Endodermal cell (in vitro differentiated cells): ENCODE measurements at regions not wholly inside any gene's neighbourhood (a gene's known extent, or its start where the extent isn't known, plus 50 kb on each side); places are given as distances from the start of the nearest gene placed in this dataset.
"Not testable (repeated sequence)": the region's sequence is repeated elsewhere in the genome, so short reads cannot be mapped to it uniquely, and the experiment has no call there.

ENCODE experiments used
- DNase-seq: peaks from one replicate; pipeline ENCODE4 v3.0.0-alpha.2; 2017
- H3K27ac ChIP-seq: 2 replicates; pipeline ENCODE4 v1.5.1; 2013; ENCODE audit warnings: mild to moderate bottlenecking, low read depth, low read length, moderate library complexity
- H3K27me3 ChIP-seq: 2 replicates; pipeline ENCODE4 v1.6.1; 2013; ENCODE audit warnings: mild to moderate bottlenecking, low read length, moderate library complexity; ENCODE audit not compliant: insufficient read depth, control insufficient read depth, poor library complexity, severe bottlenecking
- H3K36me3 ChIP-seq: 2 replicates; pipeline ENCODE4 v1.7.0; 2013; ENCODE audit warnings: mild to moderate bottlenecking, low read length, moderate library complexity; ENCODE audit not compliant: control insufficient read depth, insufficient read depth
- H3K4me1 ChIP-seq: one replicate; pipeline ENCODE4 v1.7.0; 2013; ENCODE audit warnings: low read length; ENCODE audit not compliant: control insufficient read depth, insufficient read depth
- H3K4me3 ChIP-seq: 2 replicates; pipeline ENCODE4 v1.5.1; 2013; ENCODE audit warnings: mild to moderate bottlenecking, low read length, moderate library complexity
- H3K9ac ChIP-seq: 2 replicates; pipeline ENCODE4 v1.6.1; 2013; ENCODE audit warnings: mild to moderate bottlenecking, low read length, moderate library complexity; ENCODE audit not compliant: poor library complexity, severe bottlenecking; ENCODE audit errors: extremely low read depth
- H3K9me3 ChIP-seq: 2 replicates; pipeline ENCODE4 v1.6.1; 2013; ENCODE audit warnings: mild to moderate bottlenecking, low read length, moderate library complexity; ENCODE audit not compliant: control insufficient read depth
- H3K27ac Mint-ChIP-seq: 2 replicates; pipeline ENCODE4 v1.8.0; 2020; ENCODE audit warnings: mixed read lengths
- H3K27me3 Mint-ChIP-seq: 2 replicates; pipeline ENCODE4 v1.8.0; 2021; ENCODE audit warnings: mild to moderate bottlenecking, mixed read lengths; ENCODE audit not compliant: insufficient read depth
- H3K36me3 Mint-ChIP-seq: 2 replicates; pipeline ENCODE4 v1.8.0; 2020; ENCODE audit warnings: low read depth, mixed read lengths
- H3K4me1 Mint-ChIP-seq: 2 replicates; pipeline ENCODE4 v1.8.0; 2020; ENCODE audit warnings: mixed read lengths
- H3K4me3 Mint-ChIP-seq: 2 replicates; pipeline ENCODE4 v1.8.0; 2020; ENCODE audit warnings: mild to moderate bottlenecking, moderate library complexity, mixed read lengths
- H3K9me3 Mint-ChIP-seq: 2 replicates; pipeline ENCODE4 v1.8.0; 2020; ENCODE audit warnings: mild to moderate bottlenecking, mixed read lengths
- WGBS, 2 experiments: methylation state at CpG; one replicate each; pipeline versions ENCODE4 v1.1.5 to v1.1.7; 2013; ENCODE audit warnings: missing lambda C conversion rate in 2 of 2, mixed read lengths in 1 of 2; ENCODE audit not compliant: insufficient coverage in 1 of 2, insufficient read length in 1 of 2; 5-methylcytosine and 5-hydroxymethylcytosine counted together
- TF ChIP-seq, protein P1 (sequence below): fragments of 200-600 bp; sonication (generic); conservative IDR thresholded peaks from 2 replicates; pipeline ENCODE4 v1.5.0; 2021; ENCODE audit warnings: antibody characterized with exemption, mild to moderate bottlenecking

DNA sequence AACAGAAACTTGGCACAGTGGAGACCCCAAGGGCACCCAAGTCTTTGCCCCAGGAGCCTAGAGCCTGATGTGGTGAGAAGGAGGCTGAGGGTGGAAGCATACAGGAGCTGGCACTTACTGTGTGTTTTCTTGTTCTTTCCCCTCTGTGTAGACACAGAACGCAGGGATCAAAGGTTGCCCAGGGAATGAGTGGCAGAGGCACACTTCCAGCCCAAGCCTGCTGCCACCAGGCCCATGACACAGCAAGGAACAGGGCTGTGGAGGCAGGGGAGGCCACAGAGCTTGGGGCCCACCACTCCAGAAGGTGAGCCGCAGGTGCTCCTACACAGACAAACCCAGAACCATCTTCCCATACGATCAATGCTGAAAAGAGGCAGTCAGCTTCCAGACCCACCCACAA is 73.9 kb upstream of the S1PR3 start:
- WGBS, 2 experiments: 83 to 95% methylated on average over 2 to 3 of the region's 3 CpGs
- H3K4me1 ChIP-seq: no peaks in the 10 kb centered on the region
- no peaks in the 10 kb centered on the region for H3K36me3 ChIP-seq
- H3K9ac ChIP-seq: no peak overlapping the region
- TF ChIP-seq, protein P1, sequence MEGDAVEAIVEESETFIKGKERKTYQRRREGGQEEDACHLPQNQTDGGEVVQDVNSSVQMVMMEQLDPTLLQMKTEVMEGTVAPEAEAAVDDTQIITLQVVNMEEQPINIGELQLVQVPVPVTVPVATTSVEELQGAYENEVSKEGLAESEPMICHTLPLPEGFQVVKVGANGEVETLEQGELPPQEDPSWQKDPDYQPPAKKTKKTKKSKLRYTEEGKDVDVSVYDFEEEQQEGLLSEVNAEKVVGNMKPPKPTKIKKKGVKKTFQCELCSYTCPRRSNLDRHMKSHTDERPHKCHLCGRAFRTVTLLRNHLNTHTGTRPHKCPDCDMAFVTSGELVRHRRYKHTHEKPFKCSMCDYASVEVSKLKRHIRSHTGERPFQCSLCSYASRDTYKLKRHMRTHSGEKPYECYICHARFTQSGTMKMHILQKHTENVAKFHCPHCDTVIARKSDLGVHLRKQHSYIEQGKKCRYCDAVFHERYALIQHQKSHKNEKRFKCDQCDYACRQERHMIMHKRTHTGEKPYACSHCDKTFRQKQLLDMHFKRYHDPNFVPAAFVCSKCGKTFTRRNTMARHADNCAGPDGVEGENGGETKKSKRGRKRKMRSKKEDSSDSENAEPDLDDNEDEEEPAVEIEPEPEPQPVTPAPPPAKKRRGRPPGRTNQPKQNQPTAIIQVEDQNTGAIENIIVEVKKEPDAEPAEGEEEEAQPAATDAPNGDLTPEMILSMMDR: no peak
- H3K36me3 Mint-ChIP-seq: peaks cover 3% of the 10 kb centered on the region
- no peaks in the 10 kb centered on the region for H3K27me3 ChIP-seq
- H3K4me3 ChIP-seq: no peak overlapping the region
- H3K27ac ChIP-seq: no peak overlapping the region
- H3K4me1 Mint-ChIP-seq: peaks cover 4% of the 10 kb centered on the region
- H3K4me3 Mint-ChIP-seq: no peak overlapping the region
- peaks cover 32% of the 10 kb centered on the region for H3K9me3 ChIP-seq
- peaks cover 37% of the 10 kb centered on the region for H3K9me3 Mint-ChIP-seq
- DNase-seq: no peak
- peaks cover 2% of the 10 kb centered on the region for H3K27me3 Mint-ChIP-seq
- H3K27ac Mint-ChIP-seq: no peak overlapping the region

GRCh38 chr9:88918537-88918936 is 72.7 kb upstream of the S1PR3 start:
- WGBS, 2 experiments: 81 to 100% methylated on average over 1 of the region's 1 CpG
- peaks cover 32% of the 10 kb centered on the region for H3K9me3 ChIP-seq
- H3K27me3 Mint-ChIP-seq, H3K36me3 ChIP-seq, H3K4me3 Mint-ChIP-seq, H3K9ac ChIP-seq, H3K4me1 Mint-ChIP-seq, H3K4me3 ChIP-seq, H3K27ac Mint-ChIP-seq, H3K36me3 Mint-ChIP-seq, DNase-seq, H3K4me1 ChIP-seq, H3K27me3 ChIP-seq, H3K27ac ChIP-seq: not testable (repeated sequence)
- peaks cover 37% of the 10 kb centered on the region for H3K9me3 Mint-ChIP-seq

- H3K9me3 Mint-ChIP-seq: peaks cover 37% of the 10 kb centered on the region
- 86 to 97% methylated on average over 1 of the region's 1 CpG for WGBS, 2 experiments
- peak; percentile 62 for DNase-seq
- no peak overlapping the region for H3K27ac ChIP-seq
- H3K36me3 ChIP-seq: no peaks in the 10 kb centered on the region
- no peak overlapping the region for H3K4me3 Mint-ChIP-seq
- no peak overlapping the region for H3K4me3 ChIP-seq
- H3K27me3 ChIP-seq: no peaks in the 10 kb centered on the region
- H3K9ac ChIP-seq: no peak overlapping the region
- peaks cover 4% of the 10 kb centered on the region for H3K4me1 Mint-ChIP-seq
- peaks cover 32% of the 10 kb centered on the region for H3K9me3 ChIP-seq
- peaks cover 3% of the 10 kb centered on the region for H3K36me3 Mint-ChIP-seq
- peaks cover 2% of the 10 kb centered on the region for H3K27me3 Mint-ChIP-seq
- no peak overlapping the region for H3K27ac Mint-ChIP-seq
- no peaks in the 10 kb centered on the region for H3K4me1 ChIP-seq
- TF ChIP-seq, protein P1: peak; percentile 68
Measured at GRCh38 chr9:88920645-88921044, 70.6 kb upstream of the S1PR3 start.

- H3K9me3 ChIP-seq: peaks cover 28% of the 10 kb centered on the region
- Mint-ChIP-seq H3K27ac (no peak overlapping the region), H3K36me3 (peaks cover 3% of the 10 kb centered on the region), H3K9me3 (peaks cover 31% of the 10 kb centered on the region), H3K4me1 (no peaks in the 10 kb centered on the region), H3K4me3 (no peak overlapping the region), H3K27me3 (peaks cover 2% of the 10 kb centered on the region)
- H3K4me1 ChIP-seq: no peaks in the 10 kb centered on the region
- no peaks in the 10 kb centered on the region for H3K27me3 ChIP-seq
- 89 to 94% methylated on average over 6 to 10 of the region's 10 CpGs for WGBS, 2 experiments
- no peaks in the 10 kb centered on the region for H3K36me3 ChIP-seq
- no peak overlapping the region for H3K27ac ChIP-seq
- no peak for DNase-seq
- no peak overlapping the region for H3K9ac ChIP-seq
- H3K4me3 ChIP-seq: no peak overlapping the region
- TF ChIP-seq, protein P1: no peak
Measured at GRCh38 chr9:88922091-88922490, 69.2 kb upstream of the S1PR3 start.
